Activated naive CD8-positive, alpha-beta T cell treated with anti-CD3 and anti-CD28 coated beads, Interleukin-2, amount 50 U/mL, for 24 hours (primary cell): ENCODE measurements at regions not wholly inside any gene's neighbourhood (a gene's known extent, or its start where the extent isn't known, plus 50 kb on each side); places are given as distances from the start of the nearest gene placed in this dataset.

Experiments
- ATAC-seq: fragments of 150-1000 bp; cut with Tn5 transposase; one replicate; pipeline ENCODE4 v1.10.0; 2021
- DNase-seq: peaks from one replicate; pipeline ENCODE4 v3.0.0; 2021
- H3K27ac Mint-ChIP-seq: one replicate; pipeline ENCODE4 v1.8.0; 2021; ENCODE audit warnings: mild to moderate bottlenecking, mixed read lengths
- H3K27me3 Mint-ChIP-seq: one replicate; pipeline ENCODE4 v1.8.0; 2021; ENCODE audit warnings: mixed read lengths
- H3K36me3 Mint-ChIP-seq: one replicate; pipeline ENCODE4 v1.8.0; 2021; ENCODE audit warnings: low read depth, mixed read lengths
- H3K4me1 Mint-ChIP-seq: one replicate; pipeline ENCODE4 v1.8.0; 2021; ENCODE audit warnings: mixed read lengths
- H3K4me3 Mint-ChIP-seq: one replicate; pipeline ENCODE4 v1.8.0; 2021; ENCODE audit warnings: mild to moderate bottlenecking, moderate library complexity, mixed read lengths
- H3K9me3 Mint-ChIP-seq: one replicate; pipeline ENCODE4 v1.8.0; 2021; ENCODE audit warnings: mixed read lengths

DNA sequence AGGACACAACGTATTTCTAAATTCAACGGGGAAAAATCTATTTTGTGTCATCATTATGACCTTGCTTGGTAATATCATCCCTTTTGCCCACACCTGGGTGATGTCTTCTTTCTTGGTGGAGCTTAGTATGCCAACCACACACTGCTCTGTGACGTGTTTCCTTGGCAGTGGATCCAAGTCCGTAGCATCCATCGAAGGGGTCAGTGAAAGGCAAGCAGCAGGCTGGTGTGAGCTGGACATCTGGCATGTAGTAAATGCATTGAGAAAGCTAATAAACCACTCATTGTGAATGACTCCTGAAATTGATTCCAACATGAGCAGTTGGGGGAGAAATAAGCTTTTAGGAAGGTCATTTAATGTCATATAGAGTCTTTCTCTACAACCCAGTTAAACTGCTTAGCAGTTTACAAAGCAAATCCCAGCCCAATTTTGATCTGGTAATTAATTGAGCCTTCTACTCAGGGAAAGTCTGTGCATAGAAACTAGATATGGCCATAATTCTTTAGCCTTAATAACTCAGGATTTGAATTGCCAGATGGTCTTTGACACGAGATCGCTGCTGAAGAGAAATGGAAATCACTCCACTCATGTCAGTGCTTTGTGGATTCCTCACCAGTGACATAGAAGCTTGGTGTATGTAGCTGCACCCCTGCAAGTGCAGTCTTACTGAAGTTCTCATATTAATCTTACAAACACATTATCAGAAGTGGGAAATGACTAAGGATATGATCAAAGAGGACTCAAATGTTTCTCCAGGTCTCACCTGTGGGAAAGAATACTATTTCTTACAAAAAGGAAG, 494.8 kb downstream of the CMPK2 start:
- H3K27ac Mint-ChIP-seq = no peak overlapping the region
- no peaks in the 10 kb centered on the region for H3K36me3 Mint-ChIP-seq
- no peak overlapping the region for H3K4me3 Mint-ChIP-seq
- no peaks in the 10 kb centered on the region for H3K4me1 Mint-ChIP-seq
- peaks cover 10% of the 10 kb centered on the region for H3K9me3 Mint-ChIP-seq
- ATAC-seq (no peak), DNase-seq (no peak)
- H3K27me3 Mint-ChIP-seq = no peaks in the 10 kb centered on the region

- no peaks in the 10 kb centered on the region for H3K36me3 Mint-ChIP-seq
- ATAC-seq = no peak
- H3K4me3 Mint-ChIP-seq = no peak overlapping the region
- no peak overlapping the region for H3K27ac Mint-ChIP-seq
- peaks cover 10% of the 10 kb centered on the region for H3K9me3 Mint-ChIP-seq
- no peaks in the 10 kb centered on the region for H3K4me1 Mint-ChIP-seq
- no peaks in the 10 kb centered on the region for H3K27me3 Mint-ChIP-seq
- no peak for DNase-seq
These were observed 493.3 kb downstream of the CMPK2 start for GRCh38 chr2:6372317-6372901.

DNA sequence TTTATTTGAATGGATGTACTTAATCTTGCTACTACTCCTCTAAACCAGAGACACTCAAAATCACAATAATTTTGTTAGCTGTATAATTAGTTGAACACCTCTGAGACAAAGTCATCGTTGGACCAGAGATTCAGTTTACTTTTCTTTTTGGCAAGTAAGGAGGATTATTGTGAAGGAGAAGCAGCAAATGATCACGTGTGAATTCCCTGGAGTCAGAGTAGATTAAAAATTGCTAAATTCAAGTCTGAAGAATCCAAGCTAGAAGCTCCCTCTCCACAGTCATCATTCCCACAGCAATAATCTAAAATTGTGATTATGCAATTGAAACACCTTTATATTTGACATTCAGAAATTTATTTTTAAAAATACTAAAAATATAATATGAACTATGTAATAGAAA, 484.4 kb downstream of the CMPK2 start:
- Mint-ChIP-seq H3K4me3 (no peak overlapping the region), H3K27me3 (no peaks in the 10 kb centered on the region), H3K4me1 (no peaks in the 10 kb centered on the region), H3K9me3 (peaks cover 7% of the 10 kb centered on the region), H3K36me3 (no peaks in the 10 kb centered on the region), H3K27ac (no peak overlapping the region)
- ATAC-seq (no peak), DNase-seq (no peak)

DNA sequence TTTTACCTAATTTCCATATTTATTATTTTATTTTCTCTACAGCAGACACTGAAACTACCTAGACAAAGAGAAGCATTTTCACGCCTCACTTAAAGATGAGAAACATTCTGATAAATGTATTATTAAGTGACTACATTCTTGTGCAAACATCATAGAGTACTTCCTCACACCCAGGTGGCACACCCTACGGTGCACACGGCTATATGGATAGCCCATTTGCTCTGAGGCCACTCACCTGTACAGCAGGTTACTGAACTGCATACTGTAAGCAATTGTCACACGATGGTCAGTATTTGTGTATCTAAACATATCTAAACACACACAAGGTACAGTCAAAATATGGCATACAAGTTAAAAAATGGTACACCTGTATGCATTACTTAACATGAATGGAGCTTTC, 481.4 kb downstream of the CMPK2 start:
- H3K27ac Mint-ChIP-seq = no peak overlapping the region
- no peak overlapping the region for H3K4me3 Mint-ChIP-seq
- H3K36me3 Mint-ChIP-seq = no peaks in the 10 kb centered on the region
- no peaks in the 10 kb centered on the region for H3K27me3 Mint-ChIP-seq
- no peak for ATAC-seq
- H3K9me3 Mint-ChIP-seq = no peaks in the 10 kb centered on the region
- no peak for DNase-seq
- no peaks in the 10 kb centered on the region for H3K4me1 Mint-ChIP-seq

DNA sequence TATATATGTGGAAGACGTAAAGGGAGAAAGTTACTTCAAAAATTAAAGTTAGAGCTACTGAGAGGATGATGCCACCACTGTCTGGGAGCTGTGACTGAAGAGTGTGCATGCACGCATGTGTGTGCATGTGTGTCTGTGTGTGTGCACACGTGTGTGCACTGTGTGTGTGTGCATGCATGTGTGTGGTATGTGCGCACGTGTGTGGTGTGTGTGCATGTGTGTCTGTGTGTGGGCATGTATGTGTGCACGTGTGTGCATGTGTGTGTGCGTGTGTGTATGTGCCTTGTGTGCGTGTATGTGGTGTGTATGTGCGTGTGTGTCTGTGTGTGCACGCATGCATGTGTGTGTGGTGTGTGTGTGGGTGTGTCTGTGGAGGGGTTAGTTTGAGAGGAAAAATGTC, 473.4 kb downstream of the CMPK2 start:
- DNase-seq (no peak), ATAC-seq (no peak)
- no peak overlapping the region for H3K27ac Mint-ChIP-seq
- no peaks in the 10 kb centered on the region for H3K27me3 Mint-ChIP-seq
- peaks cover 8% of the 10 kb centered on the region for H3K9me3 Mint-ChIP-seq
- H3K4me3 Mint-ChIP-seq = no peak overlapping the region
- H3K4me1 Mint-ChIP-seq = no peaks in the 10 kb centered on the region
- no peaks in the 10 kb centered on the region for H3K36me3 Mint-ChIP-seq

DNA sequence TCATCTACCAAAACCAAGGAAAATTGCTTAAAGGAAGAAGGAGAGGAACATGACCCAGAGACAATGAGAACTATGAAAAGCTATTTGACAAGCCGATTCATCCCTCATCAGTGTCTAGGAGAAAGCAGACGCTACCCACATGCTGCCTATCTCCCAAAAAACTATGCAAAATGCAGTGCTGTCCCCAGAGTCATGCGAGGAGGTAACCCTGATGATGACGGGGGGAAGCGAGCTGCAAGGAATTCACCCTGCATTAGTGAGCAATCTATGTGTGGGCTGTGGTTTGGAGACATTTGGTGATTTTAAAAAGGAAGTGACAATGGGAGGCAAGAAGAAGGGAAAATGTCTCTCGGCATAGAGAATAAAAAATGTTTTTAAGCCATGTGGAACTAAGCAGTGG, 472.7 kb downstream of the CMPK2 start:
- peaks cover 8% of the 10 kb centered on the region for H3K9me3 Mint-ChIP-seq
- no peak for ATAC-seq
- no peak overlapping the region for H3K27ac Mint-ChIP-seq
- H3K4me3 Mint-ChIP-seq = no peak overlapping the region
- no peak for DNase-seq
- H3K36me3 Mint-ChIP-seq = no peaks in the 10 kb centered on the region
- no peaks in the 10 kb centered on the region for H3K4me1 Mint-ChIP-seq
- no peaks in the 10 kb centered on the region for H3K27me3 Mint-ChIP-seq

DNA sequence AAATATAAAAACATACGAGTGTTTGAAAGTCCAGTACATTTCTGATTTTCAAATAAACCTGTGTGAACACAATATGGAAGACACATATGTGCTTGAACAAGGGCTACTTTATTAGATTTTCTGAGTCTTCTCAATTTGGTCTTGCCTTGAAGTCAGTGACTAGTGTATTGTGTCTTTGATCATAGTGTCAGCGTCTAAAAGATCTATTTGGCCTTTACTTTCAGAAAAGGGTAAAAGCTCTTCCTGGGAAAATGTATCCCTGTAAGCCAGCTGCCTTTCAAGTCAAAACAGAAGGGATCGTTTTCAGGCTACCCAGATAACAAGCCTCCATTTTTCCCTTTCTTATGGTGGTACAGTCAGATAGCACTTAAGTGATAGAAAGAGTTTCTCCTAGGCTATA, 471.9 kb downstream of the CMPK2 start:
- Mint-ChIP-seq H3K27ac (no peak overlapping the region), H3K4me3 (no peak overlapping the region), H3K4me1 (no peaks in the 10 kb centered on the region), H3K9me3 (peaks cover 8% of the 10 kb centered on the region), H3K36me3 (no peaks in the 10 kb centered on the region), H3K27me3 (no peaks in the 10 kb centered on the region)
- ATAC-seq (no peak), DNase-seq (no peak)

- no peaks in the 10 kb centered on the region for H3K36me3 Mint-ChIP-seq
These were observed 471.4 kb downstream of the CMPK2 start for GRCh38 chr2:6394276-6394675.

GRCh38 chr2:6398421-6398820, 467.3 kb downstream of the CMPK2 start:
- no peaks in the 10 kb centered on the region for H3K36me3 Mint-ChIP-seq

More at GRCh38 chr2:6394276-6394675, 471.4 kb downstream of the CMPK2 start:
- Mint-ChIP-seq H3K4me1 (no peaks in the 10 kb centered on the region), H3K27ac (no peak overlapping the region), H3K4me3 (no peak overlapping the region), H3K9me3 (peaks cover 8% of the 10 kb centered on the region), H3K27me3 (no peaks in the 10 kb centered on the region)
- ATAC-seq (no peak), DNase-seq (no peak)

DNA sequence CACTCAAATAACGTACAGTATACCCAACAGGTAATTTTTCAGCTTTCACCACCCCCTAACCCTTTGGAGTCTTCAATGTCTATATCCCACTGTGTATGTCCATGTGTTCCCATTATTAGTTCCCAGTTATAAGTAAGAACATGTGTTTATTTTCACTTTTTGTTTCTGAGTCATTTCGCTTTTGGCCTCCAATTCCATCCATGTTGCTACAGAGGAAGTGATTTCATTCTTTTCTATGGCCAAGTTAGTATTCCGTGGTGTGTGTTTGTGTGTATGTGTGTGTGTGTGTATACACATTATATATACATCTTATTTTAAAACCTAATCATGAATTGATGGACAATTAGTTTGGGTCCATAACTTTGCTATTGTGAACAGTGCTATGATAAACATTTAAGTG, 464.4 kb downstream of the CMPK2 start:
- no peak for ATAC-seq
- Mint-ChIP-seq H3K27me3 (no peaks in the 10 kb centered on the region), H3K4me1 (no peaks in the 10 kb centered on the region), H3K36me3 (no peaks in the 10 kb centered on the region), H3K27ac (no peak overlapping the region), H3K4me3 (no peak overlapping the region), H3K9me3 (peaks cover 3% of the 10 kb centered on the region)
- DNase-seq = no peak

More at GRCh38 chr2:6398421-6398820, 467.3 kb downstream of the CMPK2 start:
- no peak for DNase-seq
- Mint-ChIP-seq H3K4me1 (no peaks in the 10 kb centered on the region), H3K27ac (no peak overlapping the region), H3K27me3 (no peaks in the 10 kb centered on the region), H3K9me3 (peaks cover 3% of the 10 kb centered on the region), H3K4me3 (no peak overlapping the region)
- no peak for ATAC-seq

DNA sequence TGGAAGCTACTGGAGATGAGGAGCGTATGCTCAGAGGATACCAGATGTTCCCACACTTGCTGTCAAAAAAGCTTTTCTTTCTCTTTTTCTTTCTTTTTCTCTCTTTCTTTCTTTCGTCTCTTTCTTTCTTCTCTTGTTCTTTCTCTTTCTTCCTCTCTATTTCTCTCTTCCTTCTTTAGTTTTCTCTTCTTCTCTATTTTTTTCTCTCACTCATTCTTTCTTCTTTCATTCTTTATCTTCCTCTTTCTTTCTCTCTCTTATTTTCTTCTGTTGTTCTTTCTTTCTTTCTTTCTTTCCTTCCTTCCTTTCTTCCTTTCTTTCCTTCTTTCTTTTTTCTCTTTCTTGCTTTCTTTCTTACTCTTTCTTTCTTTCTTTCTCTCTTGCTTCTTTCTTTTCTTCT, 457.6 kb downstream of the CMPK2 start:
- Mint-ChIP-seq H3K36me3 (no peaks in the 10 kb centered on the region), H3K27ac (no peak overlapping the region), H3K4me1 (no peaks in the 10 kb centered on the region), H3K4me3 (no peak overlapping the region), H3K9me3 (no peaks in the 10 kb centered on the region), H3K27me3 (peaks cover 3% of the 10 kb centered on the region)
- DNase-seq (no peak), ATAC-seq (no peak)

DNA sequence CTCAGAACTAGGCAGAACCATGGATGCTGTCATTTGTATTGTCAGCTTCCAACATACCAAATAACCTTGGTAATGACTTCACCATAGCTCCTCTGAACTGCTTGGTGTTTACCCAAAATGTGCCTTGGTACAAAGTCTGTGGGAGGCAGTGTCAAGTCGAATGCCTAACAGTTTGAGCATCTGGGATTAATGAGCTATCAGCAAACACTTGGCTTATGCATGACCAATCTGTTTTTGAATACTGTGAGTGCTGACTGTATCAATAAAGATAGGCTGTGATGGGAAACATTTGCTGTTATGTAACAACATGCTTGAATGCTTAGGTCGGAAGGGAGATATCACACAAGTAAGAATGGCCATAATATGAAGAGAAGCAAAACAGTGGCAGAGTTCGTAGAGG, 455.4 kb downstream of the CMPK2 start:
- Mint-ChIP-seq H3K4me1 (no peaks in the 10 kb centered on the region), H3K9me3 (no peaks in the 10 kb centered on the region), H3K27ac (no peak overlapping the region), H3K27me3 (peaks cover 3% of the 10 kb centered on the region), H3K36me3 (no peaks in the 10 kb centered on the region), H3K4me3 (no peak overlapping the region)
- ATAC-seq (no peak), DNase-seq (no peak)

DNA sequence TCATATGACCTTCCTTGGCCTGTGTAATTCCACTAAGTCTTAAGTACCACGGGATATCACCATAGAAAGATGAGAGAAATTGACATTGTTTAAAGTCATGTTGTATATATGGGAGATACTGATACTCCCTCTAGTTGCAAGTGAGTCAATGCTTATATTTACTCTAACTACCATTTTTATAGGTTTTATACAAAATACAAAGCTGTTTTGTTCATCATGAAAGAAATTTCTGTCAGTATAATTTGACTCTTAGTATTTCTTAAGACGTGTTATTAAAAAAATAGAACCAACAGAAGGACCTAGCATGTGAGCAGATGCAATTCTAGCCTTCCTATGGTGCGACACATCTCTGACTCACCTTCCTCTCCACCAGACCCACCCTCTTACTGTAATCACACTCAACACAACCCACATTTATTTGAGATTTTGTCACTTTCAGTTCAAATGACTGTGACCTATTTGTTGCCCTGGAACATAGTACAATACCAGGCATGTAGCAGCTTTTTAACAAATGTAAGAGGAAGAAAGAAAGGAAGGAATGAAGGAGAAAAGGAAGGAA, 453.1 kb downstream of the CMPK2 start:
- H3K27me3 Mint-ChIP-seq = peaks cover 3% of the 10 kb centered on the region
- H3K27ac Mint-ChIP-seq = no peak overlapping the region
- no peaks in the 10 kb centered on the region for H3K36me3 Mint-ChIP-seq
- DNase-seq (no peak), ATAC-seq (no peak)
- no peaks in the 10 kb centered on the region for H3K4me1 Mint-ChIP-seq
- no peaks in the 10 kb centered on the region for H3K9me3 Mint-ChIP-seq
- H3K4me3 Mint-ChIP-seq = no peak overlapping the region

DNA sequence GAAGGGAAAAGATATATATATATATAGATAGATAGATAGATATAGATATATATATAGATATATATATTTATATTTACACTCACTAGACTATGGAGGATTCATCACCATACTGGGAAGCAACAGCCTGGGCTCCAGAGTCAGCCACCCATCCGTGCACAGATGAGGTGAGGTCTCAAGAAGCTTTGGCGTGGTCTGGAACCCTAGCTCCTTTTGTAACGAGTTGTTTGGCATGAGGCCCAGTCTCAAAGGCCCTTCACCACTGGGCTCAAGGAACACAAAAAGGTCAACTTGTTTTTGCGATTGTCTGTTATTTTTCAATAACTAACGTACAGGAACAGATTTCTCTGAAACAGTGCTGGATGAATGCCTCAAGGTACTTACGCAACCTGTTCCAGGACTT, 448.7 kb downstream of the CMPK2 start:
- ATAC-seq (no peak), DNase-seq (no peak)
- no peaks in the 10 kb centered on the region for H3K9me3 Mint-ChIP-seq
- H3K27ac Mint-ChIP-seq = no peak overlapping the region
- H3K27me3 Mint-ChIP-seq = peaks cover 3% of the 10 kb centered on the region
- H3K36me3 Mint-ChIP-seq = no peaks in the 10 kb centered on the region
- no peaks in the 10 kb centered on the region for H3K4me1 Mint-ChIP-seq
- no peak overlapping the region for H3K4me3 Mint-ChIP-seq

DNA sequence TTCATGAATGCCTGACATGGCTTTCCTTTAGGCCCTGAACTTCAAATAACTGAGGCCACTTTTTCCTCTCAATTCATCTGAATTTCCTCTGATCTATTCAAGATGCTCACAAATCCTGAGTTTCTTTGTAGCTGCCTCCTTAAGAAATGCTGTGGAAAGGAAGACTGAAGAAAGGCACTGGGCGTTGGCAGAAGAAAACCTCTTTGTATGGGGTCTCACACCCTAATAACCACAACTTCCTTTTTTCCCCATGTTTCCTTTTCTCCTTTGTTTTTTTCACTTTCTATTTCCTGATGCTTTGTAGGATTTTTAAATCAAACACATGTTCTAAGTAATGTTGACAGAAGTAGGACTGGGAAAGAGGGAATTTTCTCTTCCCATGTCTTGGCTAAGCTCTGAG, 447.4 kb downstream of the CMPK2 start:
- peaks cover 2% of the 10 kb centered on the region for H3K27me3 Mint-ChIP-seq
- no peak overlapping the region for H3K4me3 Mint-ChIP-seq
- H3K4me1 Mint-ChIP-seq = no peaks in the 10 kb centered on the region
- H3K27ac Mint-ChIP-seq = no peak overlapping the region
- ATAC-seq (no peak), DNase-seq (no peak)
- no peaks in the 10 kb centered on the region for H3K9me3 Mint-ChIP-seq
- no peaks in the 10 kb centered on the region for H3K36me3 Mint-ChIP-seq
